Smooth muscle cell (in vitro differentiated cells): ENCODE measurements at regions not wholly inside any gene's neighbourhood (a gene's known extent, or its start where the extent isn't known, plus 50 kb on each side); places are given as distances from the start of the nearest gene placed in this dataset.
"Not testable (repeated sequence)": the region's sequence is repeated elsewhere in the genome, so short reads cannot be mapped to it uniquely, and the experiment has no call there.

Experiments
- DNase-seq: peaks from one replicate; lab custom pipeline; 2025; ENCODE audit not compliant: unreplicated experiment; lab: John Stamatoyannopoulos, UW
- H2AFZ ChIP-seq: fragments of 200-600 bp; sonication (generic); 2 replicates; pipeline ENCODE4 v1.6.0; 2016; ENCODE audit warnings: antibody characterized with exemption, low read depth, mild to moderate bottlenecking
- H3F3A ChIP-seq: fragments of 200-600 bp; sonication (generic); 2 replicates; pipeline ENCODE4 v1.6.0; 2017; ENCODE audit warnings: antibody characterized with exemption, low read depth
- H3K27ac ChIP-seq: fragments of 200-600 bp; sonication (generic); 2 replicates; pipeline ENCODE4 v1.5.1; 2016; ENCODE audit warnings: low read depth, mild to moderate bottlenecking
- H3K27me3 ChIP-seq: fragments of 200-600 bp; sonication (generic); 2 replicates; pipeline ENCODE4 v1.6.1; 2016; ENCODE audit warnings: low read depth, mild to moderate bottlenecking
- H3K36me3 ChIP-seq: fragments of 200-600 bp; sonication (generic); 2 replicates; pipeline ENCODE4 v1.5.1; 2016; ENCODE audit warnings: low read depth
- H3K4me1 ChIP-seq: fragments of 200-600 bp; sonication (generic); 2 replicates; pipeline ENCODE4 v1.5.1; 2016; ENCODE audit warnings: low read depth
- H3K4me2 ChIP-seq: fragments of 200-600 bp; sonication (generic); 2 replicates; pipeline ENCODE4 v1.6.0; 2016; ENCODE audit warnings: mild to moderate bottlenecking
- H3K4me3 ChIP-seq: fragments of 200-600 bp; sonication (generic); 2 replicates; pipeline ENCODE4 v1.5.1; 2016; ENCODE audit warnings: mild to moderate bottlenecking
- H3K79me2 ChIP-seq: fragments of 200-600 bp; sonication (generic); 2 replicates; pipeline ENCODE4 v1.6.0; 2016; ENCODE audit warnings: low read depth, mild to moderate bottlenecking
- H3K9ac ChIP-seq: fragments of 200-600 bp; sonication (generic); 2 replicates; pipeline ENCODE4 v1.6.0; 2016; ENCODE audit warnings: low read depth
- H3K9me3 ChIP-seq: fragments of 200-600 bp; sonication (generic); replicated peaks from 2 replicates; pipeline ENCODE4 v1.5.1; 2016; ENCODE audit warnings: low read depth
- H4K20me1 ChIP-seq: fragments of 200-600 bp; sonication (generic); 2 replicates; pipeline ENCODE4 v1.6.0; 2016; ENCODE audit warnings: low read depth
- CTCF ChIP-seq: fragments of 200-600 bp; sonication (generic); IDR thresholded peaks from 2 replicates; pipeline ENCODE4 v1.5.1; 2017; ENCODE audit warnings: borderline replicate concordance, mild to moderate bottlenecking, antibody characterized with exemption; ENCODE audit not compliant: insufficient read depth, poor library complexity, severe bottlenecking
- WGBS: methylation state at CpG from one replicate; pipeline ENCODE4 v1.1.7; 2016; ENCODE audit warnings: low lambda C conversion rate; 5-methylcytosine and 5-hydroxymethylcytosine counted together

DNA sequence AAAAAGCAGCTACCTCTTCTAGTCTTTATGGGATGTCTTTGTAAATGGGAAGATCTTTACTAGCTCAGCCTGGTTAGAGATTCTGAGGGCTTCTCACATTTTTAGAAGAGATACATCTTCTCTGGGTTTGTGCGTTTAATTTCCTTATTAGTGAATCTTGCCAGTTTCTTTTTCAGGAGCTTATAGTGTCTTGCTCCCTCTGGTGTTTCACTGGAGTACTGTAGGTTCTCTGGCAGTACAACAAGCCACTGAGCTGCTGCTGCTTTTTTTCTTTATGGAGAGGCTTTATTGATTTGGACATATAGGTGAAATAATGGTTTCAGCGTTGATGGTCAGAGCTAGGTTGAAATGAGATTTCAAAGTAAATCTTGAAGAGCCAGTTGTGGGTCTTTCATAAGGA, 82.9 kb downstream of the LAS1L start:
- Histone ChIP-seq H3K9ac (no peak overlapping the region), H3K27ac (no peak overlapping the region), H3K4me3 (no peak overlapping the region), H3K9me3 (no peaks in the 10 kb centered on the region), H3K4me2 (no peak overlapping the region), H2AFZ (no peak overlapping the region), H3K79me2 (no peaks in the 10 kb centered on the region), H3K27me3 (no peaks in the 10 kb centered on the region), H3K36me3 (no peaks in the 10 kb centered on the region), H4K20me1 (no peaks in the 10 kb centered on the region), H3F3A (no peaks in the 10 kb centered on the region), H3K4me1 (no peaks in the 10 kb centered on the region)
- no peak for DNase-seq
- peak; percentile 50 for TF ChIP-seq CTCF
- 48% methylated on average over 2 of the region's 2 CpGs for WGBS

- Histone ChIP-seq H2AFZ (no peak overlapping the region), H3F3A (no peaks in the 10 kb centered on the region), H3K27me3 (no peaks in the 10 kb centered on the region), H3K9me3 (peaks cover 11% of the 10 kb centered on the region), H3K4me3 (no peak overlapping the region), H3K4me2 (no peak overlapping the region), H3K9ac (no peak overlapping the region), H3K36me3 (no peaks in the 10 kb centered on the region), H4K20me1 (no peaks in the 10 kb centered on the region), H3K4me1 (no peaks in the 10 kb centered on the region), H3K79me2 (no peaks in the 10 kb centered on the region), H3K27ac (no peak overlapping the region)
- TF ChIP-seq CTCF: no peak
- WGBS: 95% methylated on average over 2 of the region's 2 CpGs
- DNase-seq: no peak
Observed at GRCh38 chrX:65420154-65420553, 114.4 kb downstream of the LAS1L start.

- Histone ChIP-seq H3K4me2 (peak overlapping the region; percentile 79), H3K27me3 (peaks cover 17% of the 10 kb centered on the region), H3K4me3 (peak overlapping the region; percentile 40)
- 56% methylated on average over 27 of the region's 48 CpGs for WGBS
- H3K9ac ChIP-seq, H3K4me1 ChIP-seq, H2AFZ ChIP-seq, H3K9me3 ChIP-seq, H4K20me1 ChIP-seq, H3K36me3 ChIP-seq, H3K27ac ChIP-seq, H3F3A ChIP-seq, H3K79me2 ChIP-seq, DNase-seq: not testable (repeated sequence)
Observed at GRCh38 chrX:65407662-65408061, 126.9 kb downstream of the LAS1L start.

DNA sequence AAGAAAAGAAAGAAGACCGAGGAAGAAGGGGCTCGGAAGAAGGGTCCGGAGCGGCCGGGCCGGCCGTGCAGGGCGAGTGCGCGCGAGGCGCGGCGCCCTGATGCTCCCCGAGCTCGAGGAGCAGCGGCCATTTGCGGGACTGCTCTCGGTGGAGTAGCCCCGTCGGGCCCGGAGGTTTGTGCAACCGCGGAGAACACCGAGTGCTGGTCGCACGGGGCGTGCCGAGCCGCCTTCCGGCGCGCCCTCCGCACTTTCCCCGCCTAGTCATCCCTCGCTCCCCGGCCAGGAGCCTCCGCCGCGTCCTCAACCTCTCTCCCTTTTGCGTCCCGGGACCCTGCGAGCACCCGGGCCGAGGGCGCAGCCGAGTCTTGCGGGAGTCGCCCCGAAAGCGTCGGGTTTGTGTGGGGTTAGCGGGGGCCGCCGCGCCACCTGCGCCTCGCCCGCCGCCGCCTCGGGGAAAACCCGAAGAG, 127.4 kb downstream of the LAS1L start:
- Histone ChIP-seq H3F3A (no peaks in the 10 kb centered on the region), H3K36me3 (no peaks in the 10 kb centered on the region), H3K27ac (no peak overlapping the region), H3K27me3 (peaks cover 17% of the 10 kb centered on the region), H4K20me1 (no peaks in the 10 kb centered on the region), H3K4me2 (peak overlapping the region; percentile 79), H2AFZ (no peak overlapping the region), H3K9ac (no peak overlapping the region), H3K4me1 (no peaks in the 10 kb centered on the region), H3K9me3 (peaks cover 4% of the 10 kb centered on the region), H3K4me3 (peak overlapping the region; percentile 40), H3K79me2 (no peaks in the 10 kb centered on the region)
- 52% methylated on average over 34 of the region's 63 CpGs for WGBS
- DNase-seq: no peak
- TF ChIP-seq CTCF: no peak
